IPS-NIHi11 (cell line): ENCODE measurements at regions not wholly inside any gene's neighbourhood (a gene's known extent, or its start where the extent isn't known, plus 50 kb on each side); places are given as distances from the start of the nearest gene placed in this dataset.

Experiments used
- DNase-seq: peaks from one replicate; pipeline ENCODE4 v3.0.0; 2012; ENCODE audit warnings: mixed read lengths, low spot score

DNA sequence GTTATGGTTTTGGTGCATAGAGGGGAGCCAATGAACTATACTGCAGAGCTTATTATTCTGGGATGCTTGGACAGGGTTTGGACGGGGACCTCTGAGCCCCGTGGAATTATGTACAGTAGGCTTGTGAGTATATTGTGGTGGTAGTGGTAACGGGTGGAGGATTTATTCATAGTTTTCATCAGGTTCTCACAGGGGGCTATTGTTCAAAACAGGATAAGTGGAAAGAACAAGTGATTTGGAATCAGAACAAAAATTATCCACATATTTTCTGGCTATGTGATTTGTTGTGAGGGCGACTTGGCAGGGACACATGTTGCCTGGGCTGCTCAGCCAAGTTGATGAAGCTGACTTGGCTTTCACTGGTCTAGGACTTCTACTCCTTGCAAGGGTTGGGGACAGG, 64.6 kb upstream of the ELOVL5 start:
- no peak for DNase-seq

DNA sequence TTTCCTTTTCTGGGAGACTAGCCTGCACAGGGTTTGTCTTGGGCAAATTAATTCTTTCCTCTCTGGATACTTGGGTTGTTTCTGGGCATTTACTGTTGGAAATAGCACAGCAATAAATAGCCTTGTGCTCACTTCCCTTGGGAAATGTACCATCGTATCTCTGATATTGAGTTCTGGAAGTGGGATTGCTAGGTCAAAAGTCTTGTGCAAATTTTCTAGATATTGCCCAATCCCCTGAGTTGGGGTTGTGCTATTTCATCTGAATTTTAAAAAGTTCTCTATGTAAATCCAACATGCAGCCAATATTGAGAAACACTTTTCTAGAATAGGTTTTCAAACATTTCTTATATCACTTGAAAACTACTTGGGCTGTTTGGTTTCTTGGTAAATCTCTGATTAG, 64.0 kb upstream of the ELOVL5 start:
- no peak for DNase-seq

DNA sequence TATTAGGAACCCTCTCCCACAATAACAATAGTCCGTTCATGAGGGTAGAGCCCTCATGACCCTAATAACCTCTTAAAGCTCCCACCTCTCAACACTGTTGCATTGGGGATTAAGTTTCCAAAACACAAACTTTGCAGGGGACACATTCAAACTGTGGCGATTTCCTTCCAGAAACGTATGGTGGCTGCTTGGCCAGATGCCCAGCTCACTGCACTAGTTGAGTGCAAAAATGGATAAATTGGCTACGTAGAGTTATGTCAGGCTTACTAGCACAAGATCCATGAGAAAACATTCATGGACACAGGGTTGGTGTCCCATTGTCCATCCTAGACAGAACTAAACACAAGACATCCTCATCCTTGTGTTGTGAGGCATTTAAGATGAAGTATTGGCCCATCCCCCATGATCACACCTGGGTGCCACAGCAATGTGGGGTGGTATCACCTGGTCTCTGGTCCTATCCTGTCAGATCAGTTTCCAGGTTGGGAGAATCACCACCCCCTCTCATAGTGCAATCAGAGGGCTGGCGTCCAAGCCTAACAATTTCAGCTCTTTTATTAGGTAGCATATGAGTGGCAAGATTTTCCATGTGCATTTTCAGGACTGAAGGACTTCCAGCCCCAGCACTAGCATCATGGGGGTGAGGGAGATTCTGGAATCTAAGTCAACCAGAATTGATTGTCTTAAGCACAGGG, 63.4 kb upstream of the ELOVL5 start:
- DNase-seq = no peak

DNA sequence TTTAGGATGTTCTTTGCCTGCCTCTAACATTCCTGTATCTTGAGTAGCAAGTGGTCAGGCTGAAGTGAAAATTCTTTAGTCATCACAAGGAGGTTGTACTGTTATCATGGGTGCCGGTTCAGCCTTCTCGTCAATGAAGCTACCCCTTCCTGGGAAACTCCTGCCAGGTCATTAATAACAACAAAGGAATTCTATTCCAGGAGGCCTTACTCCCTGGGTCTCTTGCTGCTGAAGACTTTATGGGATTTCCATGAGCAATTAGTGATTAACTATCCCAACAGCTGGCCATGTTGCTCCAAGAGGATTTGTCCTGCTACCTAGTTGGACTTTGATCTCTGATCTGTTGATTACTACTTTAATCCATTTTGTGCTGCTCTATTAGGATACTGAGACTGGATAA, 62.7 kb upstream of the ELOVL5 start:
- DNase-seq = no peak

DNA sequence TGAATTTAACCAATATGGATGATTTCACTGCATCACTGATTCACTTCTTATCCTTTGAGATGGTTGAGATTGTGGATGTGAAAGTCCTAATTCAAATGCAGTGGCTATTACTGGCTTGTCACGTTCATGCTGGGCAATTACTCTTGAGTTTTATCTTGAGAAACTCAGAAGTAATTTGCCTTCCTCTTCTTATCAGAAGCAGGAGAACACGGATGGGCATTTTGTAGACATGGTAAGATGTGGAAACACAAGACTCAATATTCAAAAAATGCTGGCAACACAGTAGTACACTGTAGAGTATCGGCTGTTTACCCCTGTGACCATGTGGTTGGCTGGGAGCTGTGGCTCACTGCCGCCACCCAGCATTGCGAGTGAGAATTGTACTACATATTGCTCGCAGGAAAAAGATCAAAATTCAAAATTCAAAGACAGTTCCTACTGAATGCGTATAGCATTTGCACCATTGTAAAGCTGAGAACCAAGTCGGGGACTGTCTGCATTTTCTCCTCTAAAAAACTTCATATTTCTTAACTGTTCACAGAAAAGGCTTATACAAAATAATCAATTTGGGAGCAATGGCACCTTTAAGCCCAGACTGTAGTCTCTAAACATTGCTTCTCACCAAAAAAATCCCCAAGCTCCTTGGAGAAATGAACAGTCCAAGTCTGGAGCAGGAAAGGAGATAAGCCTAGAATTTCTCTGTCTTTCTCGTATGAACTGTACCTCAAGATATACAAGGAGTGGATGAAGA, 61.9 kb upstream of the ELOVL5 start:
- peak; percentile 35 for DNase-seq

DNA sequence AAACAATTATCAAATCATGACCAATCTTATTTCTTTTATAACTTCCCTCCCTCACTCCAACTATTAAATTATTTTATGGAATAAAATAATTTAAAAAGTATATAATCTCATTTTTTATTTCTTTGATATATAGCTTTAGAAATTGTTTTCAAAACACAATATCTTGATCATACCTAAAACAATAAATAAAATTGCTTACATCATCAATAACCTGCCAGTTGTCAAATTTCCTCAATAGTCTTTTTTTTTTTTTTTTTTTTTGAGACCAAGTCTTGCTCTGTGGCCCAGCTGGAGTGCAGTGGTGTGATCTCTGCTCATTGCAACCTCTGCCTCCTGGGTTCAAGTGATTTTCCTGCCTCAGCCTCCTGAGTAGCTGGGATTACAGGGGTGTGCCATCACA, 60.1 kb upstream of the ELOVL5 start:
- no peak for DNase-seq

GRCh38 chr6:53399027-53399344, 50.2 kb upstream of the ELOVL5 start:
- no peak for DNase-seq

GRCh38 chr6:53398247-53399026, 49.7 kb upstream of the ELOVL5 start:
- no peak for DNase-seq
